GM19395 (cell line): ENCODE measurements at regions not wholly inside any gene's neighbourhood (a gene's known extent, or its start where the extent isn't known, plus 50 kb on each side); places are given as distances from the start of the nearest gene placed in this dataset.

Experiments used
- ATAC-seq: cut with Tn5 transposase; IDR thresholded peaks from one replicate; pipeline ENCODE4 v1.9.1; 2021; ENCODE audit warnings: mild to moderate bottlenecking, moderate library complexity; ENCODE audit not compliant: unreplicated experiment

DNA sequence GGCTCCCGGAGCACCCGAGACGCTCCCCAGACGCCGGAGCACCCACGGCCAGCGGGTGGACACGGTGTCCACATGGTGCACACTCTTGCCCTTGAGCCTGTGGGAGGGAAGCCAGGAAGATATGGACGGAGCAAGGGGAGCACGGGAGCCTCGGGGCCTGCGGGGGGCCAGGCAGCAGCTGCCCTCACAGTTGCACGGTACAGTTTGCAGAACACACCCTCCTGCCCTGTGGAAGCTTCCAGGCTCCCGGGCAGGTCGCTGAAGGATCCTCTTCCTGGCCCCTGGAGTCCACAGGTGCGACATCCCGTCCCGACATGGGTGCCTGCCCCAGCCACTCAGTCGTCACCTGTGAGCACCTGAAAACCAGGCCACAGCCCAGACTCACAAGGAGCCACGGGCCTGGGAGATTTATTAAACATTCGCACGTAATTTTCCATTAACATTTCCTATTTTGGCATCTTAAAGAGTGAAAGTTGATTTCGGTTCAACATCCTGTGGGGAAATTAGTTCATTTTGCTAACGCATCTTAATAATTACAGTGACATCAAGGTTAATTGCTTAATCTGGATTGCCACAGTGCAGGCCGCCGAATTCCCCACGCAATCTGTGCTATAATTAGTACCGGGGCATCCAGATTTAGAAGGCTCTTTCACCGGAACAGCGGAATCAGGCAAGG, 253.3 kb downstream of the BRD1 start:
- no peak for ATAC-seq

GRCh38 chr22:49573109-49573765, 254.4 kb downstream of the BRD1 start:
- ATAC-seq, result no peak

- ATAC-seq, result no peak
Measured at GRCh38 chr22:49571326-49571725, 256.3 kb downstream of the BRD1 start.

GRCh38 chr22:49570032-49570848, 257.4 kb downstream of the BRD1 start:
- no peak for ATAC-seq

DNA sequence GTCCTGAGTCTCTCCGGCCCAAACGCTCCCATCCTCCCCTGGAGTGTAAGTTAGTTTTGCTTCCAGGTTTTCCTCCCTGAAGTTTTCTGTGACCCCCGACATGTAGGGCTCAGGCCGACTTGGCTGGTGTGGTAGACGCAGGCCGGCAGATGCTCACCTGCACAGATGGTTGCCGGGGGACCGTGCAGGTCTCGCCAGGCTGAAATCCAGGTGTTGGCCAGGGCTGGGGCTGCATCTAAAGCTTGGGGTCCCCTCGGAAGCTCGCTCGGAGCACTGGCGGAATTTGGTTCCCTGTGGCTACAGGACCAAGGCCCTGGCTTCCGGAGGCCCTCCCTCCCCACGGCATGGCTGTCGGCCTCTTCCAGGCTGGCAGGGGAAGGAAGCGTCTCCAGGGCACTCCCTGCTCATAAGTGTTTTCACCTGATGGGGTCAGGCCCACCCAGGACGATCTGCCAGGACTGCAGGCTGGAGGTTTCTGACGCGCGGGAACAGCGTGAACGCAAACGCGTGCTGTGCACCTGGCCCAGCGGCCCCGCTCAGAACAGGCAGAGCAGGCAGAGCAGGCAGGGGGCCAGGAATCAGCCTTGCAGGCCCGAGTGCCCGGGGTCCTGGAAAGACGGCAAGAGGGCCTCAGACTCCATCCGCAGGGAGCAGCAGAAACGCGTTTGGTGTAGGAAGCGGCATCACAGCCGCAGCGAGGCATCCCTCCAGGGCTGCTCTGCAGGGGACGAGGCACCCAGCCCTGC, 258.2 kb downstream of the BRD1 start:
- no peak for ATAC-seq

DNA sequence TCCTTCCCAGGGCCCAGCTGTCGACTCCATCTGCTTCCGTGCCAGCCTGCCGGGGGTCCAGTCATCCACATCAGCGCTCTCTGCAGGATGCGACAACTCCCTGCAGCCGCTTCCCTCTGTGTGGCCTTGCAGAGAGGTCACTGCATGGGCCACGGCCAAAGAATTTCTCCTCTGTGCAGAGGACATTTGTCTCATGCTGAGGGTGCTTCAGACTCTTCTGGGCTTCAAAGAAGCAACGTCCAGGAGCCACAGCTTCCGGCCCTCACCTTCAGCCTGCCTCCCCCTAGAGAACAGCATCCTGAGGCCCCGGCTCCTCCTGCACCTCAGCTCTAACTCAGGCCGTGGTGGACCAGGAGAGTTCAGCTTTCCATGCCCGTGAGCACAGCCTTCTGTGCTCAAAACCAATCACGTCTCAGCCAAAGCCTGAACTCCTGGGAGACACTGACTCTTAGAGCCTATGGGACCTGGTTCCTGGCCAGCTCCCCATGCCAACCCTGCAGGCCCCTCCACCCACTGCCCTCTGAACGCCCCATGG, 258.9 kb downstream of the BRD1 start:
- ATAC-seq, result no peak

GRCh38 chr22:49567899-49568750, 259.5 kb downstream of the BRD1 start:
- ATAC-seq, result no peak

DNA sequence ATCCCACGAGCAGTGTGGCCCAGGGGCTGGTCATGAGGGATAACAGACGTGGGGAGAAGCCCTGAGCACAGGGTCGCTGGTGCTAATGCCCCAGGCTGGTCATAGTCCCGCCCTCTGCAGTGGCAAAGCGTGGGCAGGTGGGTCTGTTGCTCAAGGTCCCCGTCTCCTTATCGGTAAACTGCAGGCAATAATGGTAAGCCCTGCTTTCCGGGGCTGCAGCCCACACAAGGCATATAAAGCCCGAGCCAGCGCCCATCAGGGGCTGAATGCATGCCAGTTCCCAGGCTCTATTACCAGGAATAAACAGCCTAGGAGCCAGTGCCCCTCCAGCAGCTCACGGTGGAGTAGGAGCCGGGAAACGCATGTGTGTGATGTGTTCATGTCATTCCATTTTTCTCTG, 261.0 kb downstream of the BRD1 start:
- ATAC-seq, result no peak

DNA sequence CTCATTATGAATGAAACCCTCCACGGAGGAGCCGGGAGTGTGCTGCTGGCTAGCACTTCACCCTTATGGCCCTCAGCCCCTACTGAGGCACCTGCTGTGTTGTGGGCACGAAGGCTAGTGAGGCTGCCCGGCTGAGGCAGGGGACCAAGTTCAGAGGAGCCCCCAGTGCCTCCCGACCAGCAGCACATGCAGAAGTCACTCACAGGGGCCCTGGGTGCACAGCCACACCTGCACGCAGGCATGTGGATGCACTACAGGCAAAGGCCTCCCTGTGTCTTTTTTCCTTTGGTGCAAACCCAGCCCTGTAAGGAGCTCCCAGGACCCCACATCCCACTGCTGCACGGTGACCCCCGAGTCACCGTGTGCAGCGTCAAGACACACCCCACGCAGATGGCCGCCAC, 261.5 kb downstream of the BRD1 start:
- no peak for ATAC-seq

- ATAC-seq, result no peak
Measured at GRCh38 chr22:49565516-49565855, 262.2 kb downstream of the BRD1 start.

DNA sequence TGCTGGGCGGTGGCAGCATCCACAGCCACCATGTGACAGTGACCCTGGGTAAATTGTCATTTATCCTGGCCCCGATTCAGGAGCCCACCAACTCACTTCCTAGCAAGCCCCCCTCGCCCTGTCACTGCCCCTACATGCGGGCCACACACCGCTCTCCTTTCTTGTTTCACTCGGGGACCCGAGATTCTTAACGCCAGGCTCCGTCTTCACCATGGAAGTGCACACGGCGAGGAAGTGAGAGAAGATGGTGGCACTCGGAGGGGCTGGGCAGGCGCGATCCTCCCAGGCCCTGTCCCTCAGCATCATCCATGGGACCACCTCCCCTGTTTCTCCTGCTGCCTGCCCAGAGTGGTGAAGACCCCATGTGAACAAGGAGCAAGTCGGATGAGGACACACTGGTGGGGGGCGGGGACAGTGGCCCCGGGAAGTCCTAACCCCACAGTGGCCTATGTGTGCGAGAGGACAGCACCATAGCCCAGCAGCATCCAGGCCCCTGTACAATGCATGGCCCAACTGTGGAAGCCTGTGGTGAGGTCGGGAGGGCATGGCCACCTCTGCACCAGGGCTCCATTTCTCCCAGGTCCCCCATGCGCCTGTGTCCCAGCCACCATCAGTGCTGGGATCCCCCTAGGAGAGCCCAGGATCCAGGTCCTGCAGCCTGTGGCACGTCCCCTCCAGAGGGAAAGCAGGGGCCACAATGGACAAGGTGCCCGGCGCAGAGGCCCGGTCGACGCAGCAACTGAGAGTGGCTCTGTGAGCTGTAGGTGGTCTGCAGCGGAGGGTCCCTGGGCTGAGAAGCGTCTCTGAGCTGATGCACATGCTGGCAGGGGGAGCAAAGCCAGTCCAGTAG, 262.8 kb downstream of the BRD1 start:
- ATAC-seq, result no peak

GRCh38 chr22:49564054-49564453, 263.6 kb downstream of the BRD1 start:
- ATAC-seq, result no peak

GRCh38 chr22:49562685-49563249, 264.9 kb downstream of the BRD1 start:
- no peak for ATAC-seq

- no peak for ATAC-seq
Measured at GRCh38 chr22:49561976-49562375, 265.7 kb downstream of the BRD1 start.

GRCh38 chr22:49561338-49561737, 266.3 kb downstream of the BRD1 start:
- ATAC-seq, result no peak

DNA sequence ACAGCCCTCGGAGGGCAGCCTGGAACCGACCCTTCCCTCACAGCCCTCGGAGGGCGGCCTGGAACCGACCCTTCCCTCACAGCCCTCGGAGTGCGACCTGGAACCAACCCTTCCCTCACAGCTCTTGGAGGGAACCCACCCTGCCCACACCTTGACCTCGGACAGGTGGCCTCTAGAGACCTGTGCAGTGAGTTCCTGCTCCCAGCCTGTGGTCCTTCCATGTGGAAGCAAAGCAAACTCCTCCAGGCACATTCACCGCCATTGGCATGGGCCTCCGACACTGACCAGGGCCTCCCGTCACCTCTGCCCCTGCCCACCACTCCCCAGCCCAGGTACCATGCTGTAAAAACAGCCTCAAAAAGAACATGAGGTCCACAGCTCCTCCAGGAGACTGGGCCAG, 272.1 kb downstream of the BRD1 start:
- ATAC-seq, result no peak

DNA sequence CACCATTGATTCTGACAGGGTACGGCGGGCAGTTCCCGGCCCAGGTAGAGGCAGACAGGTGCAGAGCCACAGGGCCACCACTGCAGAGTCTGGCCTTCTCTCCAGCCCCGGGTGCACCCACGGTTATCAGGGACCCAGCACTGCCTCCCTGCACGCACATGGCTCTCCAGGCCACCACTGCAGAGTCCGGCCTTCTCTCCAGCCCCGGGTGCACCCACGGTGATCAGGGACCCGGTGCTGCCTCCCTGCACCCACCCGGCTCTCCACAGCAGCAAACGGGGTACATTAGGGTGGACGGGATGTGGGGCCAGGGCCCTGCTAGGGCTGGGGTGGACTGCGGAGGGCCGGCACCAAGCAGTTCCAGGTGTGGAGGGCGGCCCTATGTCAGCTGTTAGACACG, 272.9 kb downstream of the BRD1 start:
- ATAC-seq, result no peak

GRCh38 chr22:49554296-49554625, 273.4 kb downstream of the BRD1 start:
- no peak for ATAC-seq
